LNCaP clone FGC (cell line): ENCODE measurements at regions not wholly inside any gene's neighbourhood (a gene's known extent, or its start where the extent isn't known, plus 50 kb on each side); places are given as distances from the start of the nearest gene placed in this dataset.

Experiments
- DNase-seq: peaks from one replicate; pipeline ENCODE4 v3.0.0-alpha.2; 2011; ENCODE audit warnings: low read depth
- H3K4me3 ChIP-seq: 2 replicates; pipeline ENCODE4 v1.5.1; 2011; ENCODE audit warnings: mild to moderate bottlenecking, low read depth, low read length, control low read depth
- CTCF ChIP-seq: IDR thresholded peaks from 2 replicates; pipeline ENCODE4 v1.5.1; 2012; ENCODE audit warnings: mild to moderate bottlenecking; ENCODE audit not compliant: control insufficient read depth, insufficient read depth; ENCODE audit errors: extremely low read depth

DNA sequence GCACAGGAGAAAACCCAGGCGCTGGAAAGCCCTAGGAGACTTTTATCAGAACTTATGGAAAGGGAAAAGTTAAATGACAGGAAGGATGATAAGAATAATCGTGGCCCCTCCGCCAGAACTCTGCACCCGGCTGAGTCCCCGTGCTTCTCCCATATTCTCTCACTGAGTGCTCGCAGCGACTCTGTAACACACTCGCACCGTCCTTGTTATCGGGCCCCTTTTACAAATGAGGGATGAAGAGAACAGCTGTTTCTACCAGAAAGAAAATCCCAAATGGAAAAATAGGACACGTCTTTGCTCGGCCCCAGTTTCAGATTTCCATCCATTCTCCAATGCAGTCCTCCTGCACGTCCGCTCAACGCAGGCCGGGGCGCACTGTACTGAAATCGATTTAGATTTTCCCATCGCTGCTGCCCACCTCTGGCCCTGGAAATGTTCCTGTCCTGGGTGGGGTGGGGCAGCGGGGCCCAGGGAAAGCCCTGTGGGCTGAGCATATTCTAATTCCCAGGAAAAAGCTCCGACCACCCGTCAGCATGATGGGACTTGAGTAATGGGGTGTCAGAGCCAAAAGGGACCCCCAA is 66.4 kb downstream of the KCNF1 start:
- no peak for TF ChIP-seq CTCF
- H3K4me3 ChIP-seq, result no peak overlapping the region
- no peak for DNase-seq

GRCh38 chr2:10980071-10980470 is 68.3 kb downstream of the KCNF1 start:
- no peak overlapping the region for H3K4me3 ChIP-seq
- no peak for DNase-seq
- TF ChIP-seq CTCF, result no peak

GRCh38 chr2:10980886-10981425 is 69.2 kb downstream of the KCNF1 start:
- no peak for TF ChIP-seq CTCF
- DNase-seq, result no peak
- H3K4me3 ChIP-seq, result no peak overlapping the region

DNA sequence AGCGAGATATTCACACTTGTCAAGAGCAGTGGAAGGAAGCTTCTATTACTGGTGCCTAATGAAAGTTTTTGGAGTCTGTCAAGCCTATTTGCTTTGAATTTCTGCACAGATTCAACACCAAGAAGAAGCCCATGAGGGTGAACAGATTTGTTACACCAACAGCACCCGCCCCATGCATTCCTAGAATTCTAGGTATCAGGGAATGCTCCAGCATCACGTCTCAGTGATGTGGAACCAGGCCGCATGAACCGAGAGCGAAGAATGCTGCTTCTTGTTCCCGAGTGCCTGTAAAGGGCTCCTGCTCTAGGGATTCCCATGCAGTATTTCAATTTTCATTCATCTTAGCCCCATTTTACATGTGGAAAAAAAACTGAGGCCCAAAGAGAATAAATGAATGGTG is 69.7 kb downstream of the KCNF1 start:
- TF ChIP-seq CTCF, result no peak
- H3K4me3 ChIP-seq, result no peak overlapping the region
- no peak for DNase-seq

- DNase-seq, result no peak
- no peak overlapping the region for H3K4me3 ChIP-seq
- no peak for TF ChIP-seq CTCF
These were observed 70.3 kb downstream of the KCNF1 start for GRCh38 chr2:10981941-10982431.

- DNase-seq, result no peak
- H3K4me3 ChIP-seq, result no peak overlapping the region
- no peak for TF ChIP-seq CTCF
These were observed 71.4 kb downstream of the KCNF1 start for GRCh38 chr2:10982931-10983701.
